GM10248 (cell line): ENCODE measurements at regions not wholly inside any gene's neighbourhood (a gene's known extent, or its start where the extent isn't known, plus 50 kb on each side); places are given as distances from the start of the nearest gene placed in this dataset.

Source experiments
- CTCF ChIA-PET: fragments of 300-600 bp; sonication (Branson Sonifier 250); formaldehyde crosslinking; extraction: SDS; loops from one replicate; lab custom pipeline; 2021; ENCODE audit warnings: antibody characterized with exemption; lab: Yijun Ruan, JAX
- POLR2A ChIA-PET: fragments of 350-650 bp; sonication (Branson Sonifier 250); formaldehyde crosslinking; extraction: SDS; loops from one replicate; lab custom pipeline; 2020; ENCODE audit warnings: antibody characterized with exemption; lab: Yijun Ruan, JAX
- DNase-seq: peaks from one replicate; pipeline ENCODE4 v3.0.0; 2012; ENCODE audit errors: extremely low spot score
- CTCF ChIP-seq: IDR thresholded peaks from 2 replicates; pipeline ENCODE4 v1.5.1; 2012; ENCODE audit warnings: mild to moderate bottlenecking, low read depth; ENCODE audit errors: extremely low read depth, missing control alignments, control extremely low read depth

DNA sequence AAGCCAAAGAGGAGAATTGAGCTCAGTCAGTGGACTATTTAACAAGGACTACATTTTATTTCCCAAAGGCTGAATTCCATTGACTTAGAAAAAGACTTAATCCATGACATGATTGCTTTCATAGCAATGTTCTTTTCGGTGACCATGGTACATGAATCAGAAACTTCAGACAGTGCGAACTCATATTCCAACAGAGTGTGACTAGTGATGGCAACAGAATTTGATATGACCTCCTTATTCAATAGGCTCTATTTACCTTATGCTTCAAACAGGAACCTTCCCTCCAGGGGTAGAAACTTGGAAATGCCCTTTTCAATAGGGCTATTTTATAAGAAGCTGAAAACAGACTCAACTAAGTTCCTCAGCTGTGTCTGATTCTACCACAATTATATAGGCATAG lies 191.9 kb downstream of the RND3 start:
- CTCF ChIA-PET = interaction anchor here (0.9 to 1.3 kb wide), 2 partner anchors 9 to 13 kb away, joined by 3 to 4 read pairs; no protein-coding TSS in a partner anchor
- POLR2A ChIA-PET = no interaction called here
- TF ChIP-seq CTCF = no peak
- no peak for DNase-seq

GRCh38 chr2:150293771-150294170 lies 193.7 kb downstream of the RND3 start:
- TF ChIP-seq CTCF = no peak
- DNase-seq = no peak
- ChIA-PET POLR2A (no interaction called here), CTCF (interaction anchor here (1.4 kb wide), 1 partner anchor 92 kb away, joined by 3 read pairs; no protein-coding TSS in a partner anchor)

DNA sequence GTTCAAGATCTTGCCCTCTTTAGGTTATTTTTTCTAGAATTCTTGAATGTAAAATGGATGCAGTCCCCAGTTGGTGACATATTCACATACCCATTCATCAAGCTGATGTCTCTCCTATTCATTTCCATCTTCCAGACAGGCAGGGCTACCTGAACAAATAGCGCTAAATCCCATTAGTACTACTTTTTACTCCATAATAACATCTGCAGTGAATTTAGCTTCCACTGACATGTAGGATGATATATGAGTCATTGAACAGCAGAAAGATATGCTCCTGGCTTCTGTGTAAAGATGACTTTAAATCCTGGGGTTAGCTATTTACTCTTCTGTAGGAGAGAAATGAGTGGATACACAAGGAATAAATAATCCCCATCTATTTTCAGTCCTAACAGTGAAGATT lies 194.7 kb downstream of the RND3 start:
- no peak for TF ChIP-seq CTCF
- ChIA-PET CTCF (no interaction called here), POLR2A (no interaction called here)
- no peak for DNase-seq

DNA sequence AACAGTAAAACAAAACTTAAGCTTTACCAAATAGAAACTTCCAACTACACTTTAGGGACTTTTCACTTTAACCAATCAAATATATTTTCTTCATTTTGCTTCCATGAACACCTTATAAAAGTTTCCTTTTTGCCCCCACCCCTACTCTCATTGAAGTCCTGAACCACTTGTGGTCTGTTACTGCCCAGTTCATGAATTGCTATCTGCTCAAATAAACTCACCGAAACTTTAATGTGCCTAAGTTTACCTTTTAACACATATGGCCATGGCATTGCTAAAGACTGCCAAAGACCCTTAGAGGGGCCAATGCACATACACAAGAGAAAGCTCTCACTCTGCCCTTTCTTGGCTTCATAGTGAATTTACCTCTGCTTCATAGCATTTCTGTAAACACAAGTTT lies 195.3 kb downstream of the RND3 start:
- TF ChIP-seq CTCF = no peak
- POLR2A ChIA-PET = no interaction called here
- DNase-seq = no peak
- CTCF ChIA-PET = no interaction called here

DNA sequence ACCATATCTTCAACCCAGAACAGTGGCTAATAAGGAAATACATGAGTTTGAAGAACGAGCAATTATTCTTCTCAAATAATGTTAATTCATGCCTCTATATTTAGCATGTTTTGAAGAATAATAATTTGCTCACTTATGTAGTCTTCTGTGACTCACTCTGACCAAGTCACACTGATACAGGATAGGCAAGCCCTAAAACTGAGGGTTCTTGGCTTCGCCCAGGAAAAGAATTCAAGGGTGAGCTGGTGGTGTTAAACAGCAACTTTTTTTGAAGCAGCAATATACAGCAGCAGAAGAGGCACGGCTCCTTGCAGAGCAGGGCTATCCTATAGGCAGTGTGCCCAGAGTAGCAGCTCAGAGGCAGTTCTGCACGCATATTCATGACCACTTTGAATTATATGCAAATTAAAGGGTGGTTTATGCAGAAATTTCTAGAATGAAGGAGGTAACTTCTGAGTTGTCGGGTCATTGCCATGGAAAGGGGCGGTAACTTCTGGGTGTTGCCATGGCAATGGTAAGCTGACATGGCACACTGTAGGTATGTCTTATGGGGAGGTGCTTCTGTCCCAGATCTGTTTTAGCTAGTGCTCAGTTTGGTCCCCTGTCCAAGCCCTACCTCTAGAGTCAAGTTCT lies 200.6 kb downstream of the RND3 start:
- CTCF ChIA-PET = interaction anchor here (1.5 kb wide), 1 partner anchor 27 kb away, joined by 3 read pairs; no protein-coding TSS in a partner anchor
- POLR2A ChIA-PET = no interaction called here
- DNase-seq = no peak
- no peak for TF ChIP-seq CTCF

DNA sequence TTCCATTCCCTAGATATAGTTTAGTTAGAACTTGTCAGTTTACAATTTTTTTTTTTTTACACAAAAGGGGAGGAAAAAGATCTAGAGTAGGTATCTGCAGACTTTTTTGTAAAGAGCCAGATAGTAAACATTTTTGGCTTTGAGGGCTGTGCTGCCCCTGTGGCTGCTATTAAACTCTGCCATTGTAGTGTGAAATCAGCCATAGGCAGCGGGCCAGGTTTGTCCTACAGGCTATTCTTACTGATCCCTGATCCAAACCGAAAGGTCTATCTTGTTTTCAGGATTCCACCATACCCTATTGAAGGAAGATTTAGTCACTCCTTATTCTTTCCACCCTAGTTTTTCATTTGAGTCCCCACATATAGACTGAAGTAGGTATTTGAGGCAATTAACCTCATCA lies 203.4 kb downstream of the RND3 start:
- no peak for DNase-seq
- CTCF ChIA-PET = no interaction called here
- TF ChIP-seq CTCF = no peak
- POLR2A ChIA-PET = no interaction called here
